ENCODE measurements at regions not wholly inside any gene's neighbourhood (a gene's known extent, or its start where the extent isn't known, plus 50 kb on each side); places are given as distances from the start of the nearest gene placed in this dataset.

DNA sequence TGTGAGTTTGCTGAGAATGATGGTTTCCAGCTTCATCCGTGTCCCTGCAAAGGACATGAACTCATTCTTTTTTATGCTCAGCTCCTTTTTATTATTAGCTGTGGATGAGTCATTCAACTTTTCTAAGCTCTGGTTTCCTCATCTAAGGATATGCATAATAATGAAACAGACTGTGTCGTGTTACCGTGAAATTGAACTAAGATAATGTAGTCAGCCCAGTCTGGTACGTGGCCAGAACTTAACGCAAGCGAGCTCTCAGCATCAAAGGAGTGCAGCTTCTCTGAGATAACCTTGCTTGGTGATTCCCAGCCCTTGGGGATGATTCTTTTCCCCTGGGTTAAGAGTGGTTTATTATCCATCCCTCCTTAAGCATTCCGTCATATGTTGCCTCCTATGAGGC, 454.3 kb upstream of the EEF2KMT start:
- no peak for TF ChIP-seq POLR2A (IDR thresholded peaks at IDR 0.05)
- TF ChIP-seq, protein P1, sequence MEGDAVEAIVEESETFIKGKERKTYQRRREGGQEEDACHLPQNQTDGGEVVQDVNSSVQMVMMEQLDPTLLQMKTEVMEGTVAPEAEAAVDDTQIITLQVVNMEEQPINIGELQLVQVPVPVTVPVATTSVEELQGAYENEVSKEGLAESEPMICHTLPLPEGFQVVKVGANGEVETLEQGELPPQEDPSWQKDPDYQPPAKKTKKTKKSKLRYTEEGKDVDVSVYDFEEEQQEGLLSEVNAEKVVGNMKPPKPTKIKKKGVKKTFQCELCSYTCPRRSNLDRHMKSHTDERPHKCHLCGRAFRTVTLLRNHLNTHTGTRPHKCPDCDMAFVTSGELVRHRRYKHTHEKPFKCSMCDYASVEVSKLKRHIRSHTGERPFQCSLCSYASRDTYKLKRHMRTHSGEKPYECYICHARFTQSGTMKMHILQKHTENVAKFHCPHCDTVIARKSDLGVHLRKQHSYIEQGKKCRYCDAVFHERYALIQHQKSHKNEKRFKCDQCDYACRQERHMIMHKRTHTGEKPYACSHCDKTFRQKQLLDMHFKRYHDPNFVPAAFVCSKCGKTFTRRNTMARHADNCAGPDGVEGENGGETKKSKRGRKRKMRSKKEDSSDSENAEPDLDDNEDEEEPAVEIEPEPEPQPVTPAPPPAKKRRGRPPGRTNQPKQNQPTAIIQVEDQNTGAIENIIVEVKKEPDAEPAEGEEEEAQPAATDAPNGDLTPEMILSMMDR (IDR thresholded peaks at IDR 0.05 in 4 of 5, conservative IDR thresholded peaks at IDR 0.05 in 1 of 5), result no peak
